ENCODE measurements at regions not wholly inside any gene's neighbourhood (a gene's known extent, or its start where the extent isn't known, plus 50 kb on each side); places are given as distances from the start of the nearest gene placed in this dataset.
"Not testable (repeated sequence)": the region's sequence is repeated elsewhere in the genome, so short reads cannot be mapped to it uniquely, and the experiment has no call there.

- DNase-seq: no peak
- H3K9me3 Mint-ChIP-seq: no peaks in the 10 kb centered on the region
- H3K27ac Mint-ChIP-seq: no peak overlapping the region
- no peak overlapping the region for H3K4me3 Mint-ChIP-seq
- H3K27me3 Mint-ChIP-seq: no peaks in the 10 kb centered on the region
- H3K36me3 Mint-ChIP-seq (ENCODE audit: low read depth): no peaks in the 10 kb centered on the region
- no peaks in the 10 kb centered on the region for H3K4me1 Mint-ChIP-seq (ENCODE audit: low read depth)
These were observed 1456.4 kb upstream of the ACO1 start for GRCh38 chr9:30928045-30928444.

DNA sequence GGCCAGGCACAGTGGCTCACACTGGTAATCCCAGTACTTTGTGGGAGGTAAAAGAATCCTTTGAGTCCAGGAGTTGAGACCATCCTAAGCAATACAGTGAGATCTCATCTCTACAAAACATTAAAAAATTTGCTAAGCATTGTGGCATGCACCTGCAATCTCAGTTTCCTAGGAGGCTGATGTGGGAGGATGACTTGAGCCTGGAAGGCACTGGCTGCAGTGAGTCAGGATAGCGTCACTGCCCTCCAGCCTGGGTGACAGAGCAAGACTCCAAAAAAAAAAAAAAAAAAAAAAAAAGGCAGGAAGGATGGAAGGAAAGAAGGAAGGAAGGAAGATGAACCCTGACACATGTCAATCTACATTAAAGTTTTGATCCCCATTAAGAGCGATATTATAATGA is 1452.2 kb upstream of the ACO1 start:
- H3K36me3 Mint-ChIP-seq (ENCODE audit: low read depth): no peaks in the 10 kb centered on the region
- no peaks in the 10 kb centered on the region for H3K9me3 Mint-ChIP-seq
- no peaks in the 10 kb centered on the region for H3K4me1 Mint-ChIP-seq (ENCODE audit: low read depth)
- H3K4me3 Mint-ChIP-seq: no peak overlapping the region
- no peak for DNase-seq
- H3K27ac Mint-ChIP-seq: no peak overlapping the region
- H3K27me3 Mint-ChIP-seq: no peaks in the 10 kb centered on the region

DNA sequence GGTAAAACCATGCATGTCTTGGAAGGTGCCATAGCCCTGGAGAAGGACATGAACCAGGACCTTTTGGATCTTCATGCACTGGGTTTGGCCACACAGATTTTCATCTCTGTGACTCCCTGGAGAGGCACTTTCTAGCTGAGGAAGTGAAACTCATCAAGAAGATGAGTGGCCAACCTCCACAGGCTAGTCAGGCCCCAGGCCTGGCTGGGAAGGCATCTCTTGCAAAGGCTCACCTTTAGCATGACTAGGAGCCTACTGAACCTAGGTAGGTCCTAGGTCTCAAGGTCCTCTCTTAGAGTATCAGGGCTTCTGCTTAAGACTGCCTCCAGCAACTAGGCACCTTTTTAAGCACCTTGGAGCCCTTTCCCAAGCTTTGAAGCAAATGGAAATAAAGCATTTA is 1448.7 kb upstream of the ACO1 start:
- Mint-ChIP-seq H3K27ac (no peak overlapping the region), H3K9me3 (no peaks in the 10 kb centered on the region), H3K36me3 (ENCODE audit: low read depth) (no peaks in the 10 kb centered on the region), H3K4me3 (no peak overlapping the region), H3K27me3 (no peaks in the 10 kb centered on the region), H3K4me1 (ENCODE audit: low read depth) (no peaks in the 10 kb centered on the region)
- DNase-seq: no peak

DNA sequence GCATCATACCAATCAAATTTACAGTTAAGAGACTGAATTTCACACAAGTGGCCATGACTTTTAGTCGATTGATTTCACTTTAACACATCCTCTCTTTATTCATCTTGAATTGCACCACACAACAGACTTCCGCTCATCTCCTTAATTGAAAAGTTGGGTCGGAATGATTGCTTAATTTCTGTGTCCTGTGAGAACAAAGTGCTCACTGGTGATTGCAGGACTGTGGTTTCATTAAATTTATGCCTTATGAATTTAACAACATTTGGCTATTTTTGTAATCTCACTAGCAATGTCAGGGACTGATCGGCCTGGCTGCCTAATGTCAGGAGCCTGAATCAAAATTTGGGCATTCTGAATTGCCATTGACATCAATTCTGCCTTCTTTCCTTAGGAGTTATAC is 1447.3 kb upstream of the ACO1 start:
- DNase-seq: no peak
- H3K27ac Mint-ChIP-seq: no peak overlapping the region
- H3K4me1 Mint-ChIP-seq (ENCODE audit: low read depth): no peaks in the 10 kb centered on the region
- H3K9me3 Mint-ChIP-seq: no peaks in the 10 kb centered on the region
- H3K4me3 Mint-ChIP-seq: no peak overlapping the region
- H3K27me3 Mint-ChIP-seq: no peaks in the 10 kb centered on the region
- no peaks in the 10 kb centered on the region for H3K36me3 Mint-ChIP-seq (ENCODE audit: low read depth)

DNA sequence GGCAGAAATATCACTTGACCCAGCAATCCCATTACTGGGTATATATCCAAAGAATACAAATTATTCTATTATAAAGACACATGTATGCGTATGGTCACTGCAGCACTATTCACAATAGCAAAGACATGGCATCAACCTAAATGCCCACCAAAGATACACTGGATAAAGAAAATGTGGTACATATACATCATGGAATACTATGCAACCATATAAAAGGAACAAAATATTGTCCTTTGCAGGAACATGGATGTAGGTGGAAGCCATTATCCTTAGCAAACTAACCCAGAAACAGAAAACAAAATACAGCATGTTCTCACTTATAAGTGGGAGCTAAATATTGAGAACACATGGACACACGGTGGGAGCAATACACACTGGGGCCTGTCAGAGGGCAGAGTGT is 1441.6 kb upstream of the ACO1 start:
- not testable (repeated sequence) for H3K9me3 Mint-ChIP-seq; H3K36me3 Mint-ChIP-seq (ENCODE audit: low read depth); H3K27me3 Mint-ChIP-seq; H3K4me1 Mint-ChIP-seq (ENCODE audit: low read depth); H3K4me3 Mint-ChIP-seq; H3K27ac Mint-ChIP-seq; DNase-seq

DNA sequence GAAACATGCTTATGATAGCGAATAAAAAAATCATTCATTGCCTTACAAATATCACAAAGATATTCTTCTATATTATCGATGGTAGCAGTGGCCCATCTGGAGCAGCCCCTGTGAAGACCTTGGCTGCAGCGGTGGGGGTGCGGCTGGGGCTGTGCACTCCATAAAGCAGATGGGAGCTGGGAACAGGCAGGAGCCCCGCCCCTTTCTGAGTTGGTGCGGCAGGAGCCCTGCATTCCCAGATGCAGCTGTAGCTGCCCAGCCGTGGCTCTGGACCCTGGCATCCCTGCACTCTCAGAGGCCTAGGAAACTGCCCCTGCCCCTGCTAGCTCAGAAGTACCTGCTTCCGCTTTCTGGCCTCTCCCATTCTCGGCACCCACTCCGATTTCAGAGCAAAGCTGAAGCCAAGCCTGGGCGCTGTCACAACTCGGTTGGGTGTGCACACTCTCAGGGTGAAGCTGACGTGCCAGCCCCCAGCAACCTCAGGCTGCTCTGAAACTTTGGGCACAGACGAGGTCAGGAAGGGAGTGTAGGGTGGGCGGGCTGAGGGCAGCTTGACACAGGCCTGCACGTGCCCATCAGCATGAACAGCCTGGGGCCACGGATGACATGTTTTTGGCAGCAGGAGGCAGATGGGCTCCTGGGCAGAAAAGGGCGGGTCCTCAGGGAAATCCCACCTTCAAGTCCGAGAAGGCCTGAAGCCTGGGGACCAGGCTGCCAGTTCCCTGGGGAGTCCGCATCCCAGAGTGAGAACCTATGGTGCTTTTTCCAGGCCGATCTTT is 1440.8 kb upstream of the ACO1 start:
- H3K4me1 Mint-ChIP-seq (ENCODE audit: low read depth): no peaks in the 10 kb centered on the region
- peaks cover 7% of the 10 kb centered on the region for H3K9me3 Mint-ChIP-seq
- H3K27me3 Mint-ChIP-seq: no peaks in the 10 kb centered on the region
- H3K27ac Mint-ChIP-seq: no peak overlapping the region
- DNase-seq: no peak
- H3K36me3 Mint-ChIP-seq (ENCODE audit: low read depth): no peaks in the 10 kb centered on the region
- no peak overlapping the region for H3K4me3 Mint-ChIP-seq

DNA sequence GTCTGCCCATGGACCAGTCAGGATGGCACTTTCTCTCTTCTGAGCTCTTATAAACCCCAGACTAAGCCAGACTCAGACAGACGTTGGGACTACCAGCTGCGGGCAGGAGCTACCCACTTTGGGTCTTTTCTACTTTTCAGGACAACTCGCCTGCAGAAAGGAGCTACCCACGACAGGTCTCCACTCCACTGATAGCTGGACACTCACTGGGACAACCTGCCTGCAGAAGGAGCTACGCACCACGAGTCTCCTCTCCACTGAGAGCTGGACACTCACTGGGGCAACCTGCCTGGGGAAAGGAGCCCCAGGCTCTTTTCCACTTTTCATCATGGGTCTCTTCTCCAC is 1440.2 kb upstream of the ACO1 start:
- Mint-ChIP-seq H3K27me3 (no peaks in the 10 kb centered on the region), H3K4me3 (no peak overlapping the region), H3K4me1 (ENCODE audit: low read depth) (no peaks in the 10 kb centered on the region), H3K36me3 (ENCODE audit: low read depth) (no peaks in the 10 kb centered on the region), H3K9me3 (peaks cover 12% of the 10 kb centered on the region), H3K27ac (no peak overlapping the region)
- no peak for DNase-seq

DNA sequence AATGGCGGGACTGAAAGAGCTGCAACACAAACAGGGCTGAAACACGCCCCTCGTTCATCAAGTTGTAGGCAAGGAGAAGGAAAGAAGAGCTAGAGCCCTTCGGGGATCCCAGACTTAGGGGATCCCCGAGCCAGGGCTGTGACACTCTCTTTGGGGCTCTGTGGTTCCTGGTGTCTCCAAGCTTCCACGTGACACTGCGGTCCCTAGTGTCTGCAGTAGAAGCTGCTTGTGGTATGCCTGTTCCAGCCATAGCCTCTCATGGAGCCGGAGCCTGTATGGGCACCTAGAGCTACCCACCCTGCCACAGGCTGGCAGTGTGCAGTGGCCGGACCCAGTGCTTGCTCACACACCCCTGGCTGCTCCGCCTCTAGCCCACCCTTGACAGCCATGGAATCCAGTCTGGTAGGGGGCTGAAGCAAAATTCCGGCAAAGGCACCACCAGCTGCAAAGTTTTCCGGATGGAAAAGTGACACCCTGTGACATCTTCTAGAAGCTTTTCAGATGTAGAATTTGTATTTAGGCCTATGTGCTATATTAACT is 1439.6 kb upstream of the ACO1 start:
- H3K36me3 Mint-ChIP-seq (ENCODE audit: low read depth): no peaks in the 10 kb centered on the region
- H3K27ac Mint-ChIP-seq: no peak overlapping the region
- peaks cover 13% of the 10 kb centered on the region for H3K9me3 Mint-ChIP-seq
- H3K4me1 Mint-ChIP-seq (ENCODE audit: low read depth): no peaks in the 10 kb centered on the region
- no peaks in the 10 kb centered on the region for H3K27me3 Mint-ChIP-seq
- no peak overlapping the region for H3K4me3 Mint-ChIP-seq
- no peak for DNase-seq

DNA sequence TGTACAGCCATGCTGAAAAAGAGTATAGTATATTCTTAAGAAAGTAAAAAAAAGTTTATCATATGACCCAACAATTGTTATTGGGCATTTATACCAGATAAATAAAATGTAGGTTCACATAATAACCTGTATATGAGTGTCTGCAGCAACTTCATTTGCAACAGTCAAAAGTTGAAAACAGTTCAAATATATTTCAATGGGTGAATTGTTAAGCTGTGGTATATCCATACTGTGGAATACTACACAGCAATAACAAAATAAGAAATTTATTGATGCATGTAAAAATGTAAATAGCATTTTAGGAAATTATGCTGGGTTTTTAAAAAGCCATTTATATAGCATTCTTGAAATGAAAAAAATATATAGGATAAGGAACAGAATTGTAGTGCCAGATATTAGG is 1420.1 kb upstream of the ACO1 start:
- no peaks in the 10 kb centered on the region for H3K27me3 Mint-ChIP-seq
- H3K36me3 Mint-ChIP-seq (ENCODE audit: low read depth): no peaks in the 10 kb centered on the region
- H3K27ac Mint-ChIP-seq: no peak overlapping the region
- H3K9me3 Mint-ChIP-seq: no peaks in the 10 kb centered on the region
- no peak for DNase-seq
- no peaks in the 10 kb centered on the region for H3K4me1 Mint-ChIP-seq (ENCODE audit: low read depth)
- H3K4me3 Mint-ChIP-seq: no peak overlapping the region

DNA sequence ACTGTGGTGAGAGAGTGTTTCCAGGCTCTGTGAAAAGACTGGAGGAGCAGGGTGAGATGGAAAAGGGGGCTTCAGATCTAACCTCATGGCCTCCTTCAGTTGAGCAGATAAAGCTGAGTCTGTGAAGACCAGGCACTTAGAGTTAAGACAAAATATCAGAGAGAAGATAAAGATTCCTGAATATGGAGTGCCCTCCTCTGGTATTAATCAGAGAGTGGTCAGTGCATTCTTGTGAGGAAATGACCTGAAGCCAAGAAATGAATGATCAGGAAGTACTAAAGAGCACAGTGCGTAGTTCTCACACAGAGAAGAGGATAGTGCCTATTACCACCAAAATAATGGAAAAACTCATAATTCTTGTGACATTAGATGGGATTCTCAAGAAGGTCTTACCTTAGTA is 1417.0 kb upstream of the ACO1 start:
- Mint-ChIP-seq H3K27ac (no peak overlapping the region), H3K4me3 (no peak overlapping the region), H3K4me1 (ENCODE audit: low read depth) (no peaks in the 10 kb centered on the region), H3K27me3 (no peaks in the 10 kb centered on the region), H3K9me3 (no peaks in the 10 kb centered on the region), H3K36me3 (ENCODE audit: low read depth) (no peaks in the 10 kb centered on the region)
- DNase-seq: no peak

DNA sequence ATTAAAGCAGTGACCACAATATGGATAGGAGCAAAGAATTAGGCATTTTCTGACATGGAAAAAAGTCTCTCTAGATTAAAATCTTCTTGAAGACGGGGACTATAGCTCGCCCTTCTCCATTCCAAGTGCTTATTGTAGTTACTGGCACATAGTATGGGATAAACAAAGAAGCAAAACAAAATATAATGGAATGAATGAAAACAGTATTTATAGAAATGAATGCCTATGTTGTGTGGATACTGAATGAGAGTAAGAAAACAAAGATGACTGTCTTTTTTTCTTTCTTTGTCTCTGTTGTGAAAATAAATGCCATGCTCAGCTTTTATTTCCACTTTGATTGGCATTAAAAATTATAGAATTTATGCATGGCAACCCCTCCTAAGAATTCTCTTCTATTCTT is 1414.3 kb upstream of the ACO1 start:
- Mint-ChIP-seq H3K4me1 (ENCODE audit: low read depth) (no peaks in the 10 kb centered on the region), H3K27ac (no peak overlapping the region), H3K36me3 (ENCODE audit: low read depth) (no peaks in the 10 kb centered on the region), H3K9me3 (no peaks in the 10 kb centered on the region), H3K27me3 (no peaks in the 10 kb centered on the region), H3K4me3 (no peak overlapping the region)
- DNase-seq: no peak

DNA sequence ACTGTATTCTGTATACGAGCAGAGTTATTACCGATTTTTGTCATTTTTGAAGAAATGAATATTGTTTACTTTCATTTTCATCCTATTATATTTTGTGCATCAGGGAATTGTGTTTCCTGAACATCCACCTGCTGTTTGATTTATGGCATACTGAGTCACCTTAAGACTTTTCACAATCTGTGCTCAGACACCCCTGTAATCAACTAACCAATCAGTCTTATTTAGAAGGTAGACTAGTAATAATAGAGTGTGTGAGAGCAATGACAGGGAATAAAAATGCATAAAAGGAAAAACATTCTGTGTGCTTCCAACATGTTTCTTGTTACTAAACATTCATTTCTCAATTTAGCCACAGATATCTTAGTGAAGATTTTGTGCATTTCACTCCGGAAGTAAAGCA is 1413.6 kb upstream of the ACO1 start:
- Mint-ChIP-seq H3K27me3 (no peaks in the 10 kb centered on the region), H3K4me1 (ENCODE audit: low read depth) (no peaks in the 10 kb centered on the region), H3K4me3 (no peak overlapping the region), H3K36me3 (ENCODE audit: low read depth) (no peaks in the 10 kb centered on the region), H3K27ac (no peak overlapping the region), H3K9me3 (no peaks in the 10 kb centered on the region)
- DNase-seq: no peak

GRCh38 chr9:30972654-30973053 is 1411.8 kb upstream of the ACO1 start:
- peaks cover 1% of the 10 kb centered on the region for H3K27me3 Mint-ChIP-seq
- no peaks in the 10 kb centered on the region for H3K36me3 Mint-ChIP-seq (ENCODE audit: low read depth)
- DNase-seq: no peak
- no peak overlapping the region for H3K27ac Mint-ChIP-seq
- H3K4me3 Mint-ChIP-seq: no peak overlapping the region
- no peaks in the 10 kb centered on the region for H3K4me1 Mint-ChIP-seq (ENCODE audit: low read depth)
- H3K9me3 Mint-ChIP-seq: no peaks in the 10 kb centered on the region

DNA sequence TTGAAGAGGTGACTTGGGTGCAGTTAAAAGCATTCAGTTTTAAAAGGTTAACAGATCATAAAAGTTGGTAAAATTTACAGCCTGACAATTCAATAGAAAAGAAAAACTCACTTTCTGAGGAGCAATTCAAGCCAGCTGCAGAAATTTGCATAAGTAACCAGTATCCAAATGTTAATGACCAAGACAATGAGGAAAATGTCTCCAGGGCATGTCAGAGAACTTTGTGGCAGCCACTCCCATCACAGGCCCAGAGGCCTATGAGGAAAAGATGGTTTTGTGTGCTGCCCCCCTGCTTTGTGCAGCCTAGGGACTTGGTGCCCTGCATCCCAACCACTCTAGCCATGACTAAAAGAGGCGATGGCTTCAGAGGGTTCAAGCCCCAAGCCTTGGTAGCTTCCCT is 1406.5 kb upstream of the ACO1 start:
- H3K4me1 Mint-ChIP-seq (ENCODE audit: low read depth): no peaks in the 10 kb centered on the region
- no peak overlapping the region for H3K4me3 Mint-ChIP-seq
- H3K36me3 Mint-ChIP-seq (ENCODE audit: low read depth): no peaks in the 10 kb centered on the region
- DNase-seq: no peak
- peaks cover 5% of the 10 kb centered on the region for H3K9me3 Mint-ChIP-seq
- peaks cover 18% of the 10 kb centered on the region for H3K27me3 Mint-ChIP-seq
- no peak overlapping the region for H3K27ac Mint-ChIP-seq

DNA sequence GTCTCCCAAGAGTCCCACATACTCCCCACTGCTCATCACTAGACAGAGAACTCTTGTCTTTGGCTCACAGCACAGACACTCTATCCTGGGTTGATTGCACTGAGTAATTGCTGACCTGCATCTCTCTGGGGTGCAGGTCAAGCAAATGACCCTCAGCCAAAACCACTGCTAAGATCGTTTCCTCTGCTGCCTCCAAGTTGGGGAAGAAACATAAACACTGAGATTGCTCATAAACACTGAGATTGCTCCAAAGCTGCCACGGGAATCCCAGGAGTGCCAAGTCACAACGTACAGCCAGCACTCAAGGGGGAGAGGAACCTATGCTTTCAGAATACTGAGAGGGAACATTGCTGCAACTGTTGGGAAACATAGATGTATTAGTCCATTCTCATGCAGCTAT is 1402.1 kb upstream of the ACO1 start:
- Mint-ChIP-seq H3K4me3 (no peak overlapping the region), H3K4me1 (ENCODE audit: low read depth) (no peaks in the 10 kb centered on the region), H3K27ac (no peak overlapping the region), H3K27me3 (peaks cover 18% of the 10 kb centered on the region), H3K36me3 (ENCODE audit: low read depth) (no peaks in the 10 kb centered on the region), H3K9me3 (peaks cover 5% of the 10 kb centered on the region)
- no peak for DNase-seq

Data from activated T-cell treated with anti-CD3 and anti-CD28 coated beads, Interleukin-2, amount 50 U/mL, for 24 hours (primary cell).